ENCODE measurements at regions not wholly inside any gene's neighbourhood (a gene's known extent, or its start where the extent isn't known, plus 50 kb on each side); places are given as distances from the start of the nearest gene placed in this dataset.

GRCh38 chr18:22114526-22115321 is 54.7 kb upstream of the GATA6 start:
- DNase-seq (ENCODE audit: extremely low read depth, low read depth), result no peak
- TF ChIP-seq CTCF (IDR thresholded peaks at IDR 0.05; ENCODE audit: low read depth, low read length), result no peak

- TF ChIP-seq CTCF (IDR thresholded peaks at IDR 0.05; ENCODE audit: low read depth, low read length), result no peak
Observed at GRCh38 chr18:22115573-22115972, 53.8 kb upstream of the GATA6 start.

More at GRCh38 chr18:22115573-22115972, 53.8 kb upstream of the GATA6 start:
- DNase-seq (ENCODE audit: extremely low read depth, low read depth), result no peak

Measured in AG09319 (cell line).